T-helper 1 cell treated with Interleukin-12 subunit alpha and Interleukin-12 subunit beta and Interleukin-4 antibody, amounts not matched to agents 30 ng/mL and 1 ng/mL, for 36 hours (primary cell): ENCODE measurements at regions not wholly inside any gene's neighbourhood (a gene's known extent, or its start where the extent isn't known, plus 50 kb on each side); places are given as distances from the start of the nearest gene placed in this dataset.

Experiments
- intact Hi-C: fragments of 100-400 bp; cut with micrococcal nuclease; formaldehyde crosslinking; loops from one replicate; pipeline ENCODE4 v1.15.1; 2024

GRCh38 chr1:108050911-108051629 lies 86.1 kb upstream of the VAV3 start:
- intact Hi-C loops: loop anchor here (2.0 kb wide), 1 partner anchor 32 kb away; no protein-coding TSS in a partner anchor

GRCh38 chr1:108050158-108050557 lies 85.2 kb upstream of the VAV3 start:
- intact Hi-C loops: loop anchor here (2.0 kb wide), 1 partner anchor 33 kb away; no protein-coding TSS in a partner anchor

- intact Hi-C loops: no loop called here
Measured at GRCh38 chr1:108049178-108049819, 84.3 kb upstream of the VAV3 start.

GRCh38 chr1:108048301-108049177 lies 83.6 kb upstream of the VAV3 start:
- intact Hi-C loops: no loop called here

DNA sequence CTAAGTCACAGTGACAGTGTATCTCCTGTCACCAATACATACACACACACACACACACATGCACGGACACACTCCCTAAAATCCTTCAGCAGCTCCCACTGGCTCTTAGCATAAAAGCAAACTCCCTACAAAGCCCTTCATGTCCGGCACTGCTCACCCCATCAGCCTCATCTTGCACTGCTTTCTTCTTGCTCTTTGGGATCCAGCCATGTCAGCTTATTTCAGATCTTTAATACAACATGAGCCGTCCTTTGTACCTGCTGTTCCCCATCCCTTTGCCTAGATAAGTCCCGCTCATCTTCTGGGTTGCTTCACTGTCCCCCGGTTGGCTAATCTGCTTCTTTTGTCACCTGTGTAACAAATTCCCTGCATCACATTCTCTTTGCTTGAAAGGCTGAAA lies 82.1 kb upstream of the VAV3 start:
- intact Hi-C loops: no loop called here

DNA sequence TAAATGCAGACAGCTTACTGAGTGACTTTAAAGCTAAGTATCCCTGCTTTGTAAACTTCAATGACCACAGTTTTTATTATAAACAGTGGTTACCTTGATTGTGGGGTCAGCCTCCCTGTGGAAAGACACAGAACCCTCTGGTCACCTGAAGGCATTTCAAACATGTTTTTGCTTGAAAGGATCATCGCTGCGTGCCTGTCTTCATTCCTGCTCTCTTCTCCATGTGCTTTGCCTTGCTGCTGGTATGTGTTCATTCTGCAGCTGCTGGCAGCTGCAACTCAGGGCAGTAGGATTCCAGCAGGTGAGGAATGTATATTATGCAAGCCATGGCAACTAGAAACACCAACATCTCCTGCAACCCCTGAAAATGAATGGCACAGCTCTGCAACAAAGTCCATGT lies 81.0 kb upstream of the VAV3 start:
- intact Hi-C loops: no loop called here

GRCh38 chr1:108045460-108045859 lies 80.5 kb upstream of the VAV3 start:
- intact Hi-C loops: no loop called here

DNA sequence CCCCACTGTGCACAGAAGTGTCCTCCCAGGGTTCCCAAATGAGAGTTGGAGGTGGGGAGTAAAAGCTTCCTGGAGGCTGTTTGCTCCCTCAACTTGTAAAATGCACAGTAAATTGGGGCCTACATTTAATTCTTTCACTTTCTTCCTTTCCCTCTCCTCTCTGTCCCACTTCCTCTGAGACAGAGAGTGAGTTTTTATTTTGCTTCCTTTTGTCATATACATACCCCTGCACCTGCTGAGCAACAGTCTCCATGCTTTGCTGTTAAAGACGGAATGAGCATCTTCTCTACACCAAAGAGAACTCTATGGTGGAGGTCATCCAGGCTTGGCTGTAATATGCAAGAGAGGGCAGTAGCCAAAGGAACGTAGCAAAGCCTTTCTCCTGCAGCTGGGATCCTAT lies 79.3 kb upstream of the VAV3 start:
- intact Hi-C loops: loop anchor here (5.0 kb wide), 1 partner anchor 83 kb away; no protein-coding TSS in a partner anchor

GRCh38 chr1:108043707-108044106 lies 78.7 kb upstream of the VAV3 start:
- intact Hi-C loops: loop anchor here (5.0 kb wide), 1 partner anchor 84 kb away; no protein-coding TSS in a partner anchor

DNA sequence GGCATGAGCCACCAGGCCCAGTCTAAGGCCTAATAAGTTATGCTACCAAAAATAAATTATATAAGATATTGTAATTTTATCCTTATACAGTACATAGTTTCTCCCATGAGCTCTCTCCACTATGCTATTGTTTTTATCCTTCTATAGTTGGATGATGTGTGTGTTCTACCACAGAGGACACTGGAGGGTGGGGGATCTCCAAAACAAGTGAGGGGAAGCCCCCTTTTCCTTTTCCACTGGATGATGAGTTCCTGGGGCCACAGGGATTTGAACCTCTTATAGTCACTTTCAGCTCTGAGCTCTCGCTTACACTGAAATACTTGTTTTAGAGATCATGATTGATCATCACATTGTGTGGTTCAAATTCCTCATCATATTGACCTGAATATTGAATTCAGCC lies 77.6 kb upstream of the VAV3 start:
- intact Hi-C loops: loop anchor here (5.0 kb wide), 1 partner anchor 85 kb away; no protein-coding TSS in a partner anchor

- intact Hi-C loops: loop anchor here (5.0 kb wide), 1 partner anchor 86 kb away; no protein-coding TSS in a partner anchor
Measured at GRCh38 chr1:108041360-108042142, 76.6 kb upstream of the VAV3 start.

- intact Hi-C loops: no loop called here
Measured at GRCh38 chr1:108038653-108039236, 73.8 kb upstream of the VAV3 start.

DNA sequence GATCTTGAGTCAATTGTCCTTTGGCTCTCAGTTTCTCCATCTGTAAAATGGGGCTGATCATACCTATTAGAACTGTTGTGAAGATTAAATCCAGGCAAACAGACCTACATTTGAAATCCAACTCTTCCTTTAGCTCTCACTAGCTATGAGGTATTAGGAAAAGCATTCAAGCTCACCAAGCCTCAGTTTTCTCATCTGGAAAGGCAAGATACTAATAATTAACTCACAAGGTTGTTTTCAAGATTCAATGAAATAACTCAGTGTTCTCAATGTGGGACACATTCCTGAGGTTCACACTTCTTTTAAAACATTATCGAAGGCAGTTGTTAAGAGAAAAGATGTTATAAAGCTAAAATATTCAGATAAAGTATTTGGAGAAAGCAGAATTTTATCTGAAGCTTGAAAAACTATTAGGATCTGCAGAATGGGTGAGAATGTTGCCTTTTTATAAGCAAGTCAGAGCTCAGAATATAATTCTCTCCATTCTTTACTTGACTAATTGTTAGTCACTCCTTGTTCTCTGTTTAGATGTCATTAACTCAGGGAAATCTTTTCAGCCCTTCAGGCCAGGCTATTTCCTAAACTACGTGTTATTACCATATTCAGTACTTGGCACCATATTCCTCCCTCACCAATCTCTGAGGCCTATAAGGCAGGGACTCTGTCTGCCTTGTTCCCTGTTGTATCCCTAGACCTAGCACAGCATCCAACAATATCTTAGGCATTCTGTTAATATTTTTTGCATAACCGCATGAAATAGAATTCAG lies 72.0 kb upstream of the VAV3 start:
- intact Hi-C loops: no loop called here

GRCh38 chr1:108034396-108034795 lies 69.4 kb upstream of the VAV3 start:
- intact Hi-C loops: no loop called here

- intact Hi-C loops: no loop called here
Measured at GRCh38 chr1:108033550-108033951, 68.6 kb upstream of the VAV3 start.

GRCh38 chr1:108028841-108029388 lies 63.9 kb upstream of the VAV3 start:
- intact Hi-C loops: no loop called here

- intact Hi-C loops: no loop called here
Measured at GRCh38 chr1:108027389-108027788, 62.4 kb upstream of the VAV3 start.

- intact Hi-C loops: no loop called here
Measured at GRCh38 chr1:108017698-108018097, 52.7 kb upstream of the VAV3 start.

GRCh38 chr1:108016451-108016920 lies 51.5 kb upstream of the VAV3 start:
- intact Hi-C loops: no loop called here
